ENCODE measurements at regions not wholly inside any gene's neighbourhood (a gene's known extent, or its start where the extent isn't known, plus 50 kb on each side); places are given as distances from the start of the nearest gene placed in this dataset.

DNA sequence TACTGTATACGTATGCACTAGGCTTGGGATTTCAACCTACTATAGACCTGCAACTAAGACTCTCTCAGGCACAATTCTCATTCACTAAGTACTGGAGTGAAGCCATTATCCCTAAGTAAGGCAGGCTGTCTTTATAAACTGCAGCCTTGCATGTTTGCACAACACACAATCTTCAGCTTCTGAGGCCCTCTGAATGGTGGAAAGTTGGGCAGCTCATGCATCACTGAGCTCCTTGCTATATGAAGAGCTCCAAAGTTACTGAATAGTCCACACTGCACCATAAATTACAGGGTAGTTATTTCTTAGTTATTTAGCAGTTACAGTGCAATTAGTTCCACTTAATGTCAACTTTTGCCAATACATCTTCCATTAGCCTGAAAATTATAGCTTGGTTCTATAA is 384.6 kb downstream of the BRINP1 start:
- DNase-seq (ENCODE audit: extremely low read depth in 1 of 2, low read depth in 1 of 2), result no peak

- no peak for DNase-seq (ENCODE audit: extremely low read depth in 1 of 2, low read depth in 1 of 2)
Observed at GRCh38 chr9:118985851-118986250, 383.4 kb downstream of the BRINP1 start.

GRCh38 chr9:118987167-118987566 is 382.1 kb downstream of the BRINP1 start:
- DNase-seq (ENCODE audit: extremely low read depth in 1 of 2, low read depth in 1 of 2), result no peak

- DNase-seq (ENCODE audit: extremely low read depth in 1 of 2, low read depth in 1 of 2), result no peak
Observed at GRCh38 chr9:118990949-118991348, 378.3 kb downstream of the BRINP1 start.

GRCh38 chr9:118991366-118992285 is 377.6 kb downstream of the BRINP1 start:
- DNase-seq (ENCODE audit: extremely low read depth in 1 of 2, low read depth in 1 of 2), result no peak

DNA sequence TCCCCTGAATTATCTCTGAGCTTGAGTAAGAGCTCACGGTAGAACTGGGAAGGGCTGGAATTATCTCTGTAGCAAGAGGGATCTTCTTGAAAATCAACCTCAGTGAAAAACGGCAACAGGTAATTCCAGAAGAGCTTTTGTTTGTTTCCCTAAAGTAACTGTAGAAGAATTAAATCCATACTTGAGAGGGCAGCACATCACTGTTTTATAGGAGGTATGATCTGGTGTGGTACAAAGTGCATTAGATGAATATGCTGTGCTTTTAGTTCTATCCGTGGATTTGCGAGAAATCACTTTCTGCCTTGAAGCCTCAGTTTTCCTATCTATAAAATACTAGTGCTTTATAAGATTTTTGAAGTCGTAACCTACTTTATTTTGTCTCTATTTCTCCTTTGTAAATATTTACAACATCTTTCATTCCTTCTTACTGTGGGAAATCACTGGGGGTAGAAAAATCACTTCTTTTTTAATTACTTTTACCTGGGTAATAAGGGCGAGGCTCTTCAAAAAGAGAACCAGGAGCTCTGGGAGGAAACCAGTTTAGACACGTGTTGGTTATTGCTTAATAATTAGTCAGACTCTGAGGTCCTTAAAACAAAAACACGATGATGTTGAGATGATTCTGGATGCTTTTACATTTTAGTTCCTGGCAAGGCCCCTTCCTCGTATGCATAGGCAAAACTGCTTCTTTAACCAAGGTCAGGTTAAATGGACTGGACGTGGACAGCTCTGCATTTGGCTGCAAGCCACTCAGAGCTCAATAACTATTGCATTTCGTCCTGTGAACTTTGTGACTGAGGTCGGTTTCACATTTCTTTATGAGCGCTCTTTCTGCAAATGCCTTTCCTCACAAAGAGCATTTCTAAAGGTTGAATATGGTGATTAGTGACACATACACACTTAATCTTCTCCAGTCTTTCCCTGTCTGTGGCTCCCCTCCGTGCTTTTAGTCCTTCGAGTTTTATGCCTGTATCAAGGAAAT is 376.1 kb downstream of the BRINP1 start:
- no peak for DNase-seq (ENCODE audit: extremely low read depth in 1 of 2, low read depth in 1 of 2)

DNA sequence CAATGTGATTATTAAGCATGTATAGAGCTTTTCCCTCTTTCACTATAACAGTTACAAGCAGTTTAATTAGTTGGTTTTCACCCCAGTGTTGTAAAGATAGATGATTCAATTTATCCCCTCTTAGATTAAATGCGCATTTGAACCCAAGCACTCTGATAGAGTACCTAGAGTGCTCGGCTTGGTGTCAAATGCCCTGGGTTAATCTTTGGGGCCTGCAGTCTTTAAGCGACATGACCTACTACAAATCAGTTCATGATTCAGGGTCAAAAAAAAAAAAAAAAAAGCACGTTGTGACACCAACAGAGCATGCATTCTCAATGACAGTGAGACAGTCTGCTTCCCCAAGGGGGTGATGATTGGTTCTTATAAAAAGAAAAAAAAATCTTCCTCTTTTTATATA is 375.3 kb downstream of the BRINP1 start:
- no peak for DNase-seq (ENCODE audit: extremely low read depth in 1 of 2, low read depth in 1 of 2)

- no peak for DNase-seq (ENCODE audit: extremely low read depth in 1 of 2, low read depth in 1 of 2)
Observed at GRCh38 chr9:119002491-119002890, 366.7 kb downstream of the BRINP1 start.

- no peak for DNase-seq (ENCODE audit: extremely low read depth in 1 of 2, low read depth in 1 of 2)
Observed at GRCh38 chr9:119003201-119003611, 366.0 kb downstream of the BRINP1 start.

- DNase-seq (ENCODE audit: extremely low read depth in 1 of 2, low read depth in 1 of 2), result no peak
Observed at GRCh38 chr9:119003882-119004617, 365.2 kb downstream of the BRINP1 start.

DNA sequence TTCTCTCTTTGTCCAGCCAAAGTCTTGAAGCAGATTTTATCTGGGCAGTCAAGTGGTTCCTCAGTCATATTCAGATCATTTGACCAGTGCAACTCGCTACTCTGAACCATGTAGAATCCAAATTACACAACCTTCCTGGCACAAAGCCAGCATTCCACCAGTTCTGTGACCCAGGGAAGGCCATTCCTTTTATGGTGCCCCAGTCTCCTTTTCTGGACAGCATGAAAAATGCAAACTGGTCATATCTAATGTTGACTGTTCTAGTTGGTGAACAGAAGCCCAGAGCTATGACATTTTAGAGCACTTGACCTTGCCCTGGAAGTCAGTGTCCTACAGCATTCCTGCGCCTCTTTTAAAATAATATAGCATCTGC is 364.6 kb downstream of the BRINP1 start:
- DNase-seq (ENCODE audit: extremely low read depth in 1 of 2, low read depth in 1 of 2), result no peak

- no peak for DNase-seq (ENCODE audit: extremely low read depth in 1 of 2, low read depth in 1 of 2)
Observed at GRCh38 chr9:119005162-119005561, 364.1 kb downstream of the BRINP1 start.

DNA sequence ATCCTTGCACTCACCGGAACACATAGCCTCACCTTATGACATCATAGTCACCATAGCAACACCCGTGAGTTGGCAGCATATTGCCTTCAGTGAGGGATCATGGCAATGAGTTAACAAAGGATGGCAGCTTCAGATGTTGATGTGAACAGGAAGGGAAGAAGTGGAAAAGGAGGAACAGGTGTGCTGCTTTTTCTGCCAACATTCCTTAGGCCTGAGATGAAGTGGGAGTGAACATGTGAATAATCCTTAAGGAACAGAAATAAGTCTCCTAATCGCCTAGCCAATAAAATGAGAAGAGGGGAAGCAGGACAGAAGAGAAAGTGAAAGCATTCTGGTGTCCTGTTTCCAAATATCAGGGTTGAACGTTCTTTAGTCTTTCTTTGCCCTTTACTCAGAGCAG is 360.0 kb downstream of the BRINP1 start:
- DNase-seq (ENCODE audit: extremely low read depth in 1 of 2, low read depth in 1 of 2), result no peak

DNA sequence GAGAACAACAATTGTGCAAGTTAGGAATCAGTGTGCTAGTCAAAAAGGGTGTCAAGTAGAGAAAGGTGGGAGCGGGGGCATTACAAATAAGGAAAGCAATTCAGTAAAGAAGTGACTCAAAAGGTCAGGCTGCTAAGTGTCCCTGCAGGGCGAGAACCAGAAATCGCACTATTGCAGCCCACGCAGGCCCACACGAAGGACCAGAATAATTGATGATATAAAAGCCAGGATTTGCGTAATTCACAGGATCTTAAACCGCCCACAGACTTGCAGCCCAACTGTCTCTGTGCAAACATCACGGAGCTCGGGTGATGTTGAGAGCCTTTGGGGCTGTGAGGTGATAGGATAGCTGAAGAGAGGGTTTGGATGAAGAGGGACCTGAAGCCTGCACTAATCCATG is 349.0 kb downstream of the BRINP1 start:
- DNase-seq (ENCODE audit: extremely low read depth in 1 of 2, low read depth in 1 of 2), result no peak

DNA sequence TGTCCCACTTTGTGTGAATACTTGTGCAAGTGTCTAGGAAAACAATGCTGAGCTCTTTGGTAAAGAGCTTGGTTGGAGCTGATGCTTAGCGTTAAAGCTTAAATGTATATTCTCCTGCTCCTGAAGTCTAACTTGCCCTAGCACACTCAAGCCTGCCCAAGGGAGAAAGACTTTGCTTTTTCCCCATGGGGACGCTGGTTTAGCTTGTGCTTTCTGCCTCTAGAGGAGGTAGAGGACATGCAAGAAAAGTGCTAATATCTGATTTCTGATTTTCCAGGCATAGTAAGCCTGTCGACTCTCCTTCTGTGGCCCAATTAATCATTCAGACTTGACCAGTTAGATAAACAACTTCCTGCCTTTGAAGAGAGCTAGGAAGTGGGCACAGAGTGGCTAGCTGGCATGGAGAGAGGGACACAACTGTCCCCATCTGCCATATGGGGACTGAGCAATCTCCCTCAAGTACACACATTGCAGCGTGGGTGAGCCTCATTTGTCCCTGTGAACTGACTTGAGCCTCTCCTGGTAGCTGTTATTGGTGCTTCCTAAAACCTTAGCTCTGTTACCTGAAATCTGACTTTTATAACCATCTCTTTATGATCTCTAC is 348.4 kb downstream of the BRINP1 start:
- DNase-seq (ENCODE audit: extremely low read depth in 1 of 2, low read depth in 1 of 2), result no peak

GRCh38 chr9:119026120-119026519 is 343.1 kb downstream of the BRINP1 start:
- DNase-seq (ENCODE audit: extremely low read depth in 1 of 2, low read depth in 1 of 2), result no peak

DNA sequence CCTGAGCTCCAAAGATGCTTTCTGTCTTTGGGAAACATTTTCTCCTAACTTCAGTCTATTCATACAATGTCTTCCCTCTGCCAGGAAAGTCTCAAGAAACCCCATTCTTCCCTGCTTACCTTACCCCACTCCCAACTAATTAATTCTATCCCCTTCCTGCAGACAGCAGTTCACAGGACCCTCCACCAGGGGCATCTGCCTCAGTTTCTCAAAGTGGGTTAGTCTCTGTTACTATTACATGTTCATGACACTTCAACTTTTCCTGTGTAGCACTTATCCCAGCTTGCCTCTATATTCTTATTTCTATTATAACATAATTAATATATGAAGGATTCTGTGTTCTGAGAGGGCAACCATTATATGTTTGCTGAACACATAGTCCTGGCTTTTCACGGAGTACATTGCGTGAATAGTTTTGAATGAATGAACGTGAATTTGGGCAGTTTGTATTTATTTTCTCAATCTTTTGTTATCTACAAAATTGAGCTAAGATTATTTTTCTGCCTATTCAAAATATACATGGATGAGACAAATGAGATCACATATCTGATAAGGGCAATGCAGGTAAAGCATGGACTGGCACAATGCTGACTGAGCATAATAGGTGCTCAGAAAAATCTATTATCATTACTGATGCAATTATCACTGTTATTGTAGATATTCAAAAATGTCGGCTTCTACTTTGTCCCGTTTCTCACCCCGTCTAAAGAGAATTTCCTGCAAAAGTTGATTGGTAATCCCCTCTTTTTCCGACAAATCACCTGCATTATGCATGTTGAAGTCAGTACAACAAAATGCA is 341.1 kb downstream of the BRINP1 start:
- DNase-seq (ENCODE audit: extremely low read depth in 1 of 2, low read depth in 1 of 2), result no peak

DNA sequence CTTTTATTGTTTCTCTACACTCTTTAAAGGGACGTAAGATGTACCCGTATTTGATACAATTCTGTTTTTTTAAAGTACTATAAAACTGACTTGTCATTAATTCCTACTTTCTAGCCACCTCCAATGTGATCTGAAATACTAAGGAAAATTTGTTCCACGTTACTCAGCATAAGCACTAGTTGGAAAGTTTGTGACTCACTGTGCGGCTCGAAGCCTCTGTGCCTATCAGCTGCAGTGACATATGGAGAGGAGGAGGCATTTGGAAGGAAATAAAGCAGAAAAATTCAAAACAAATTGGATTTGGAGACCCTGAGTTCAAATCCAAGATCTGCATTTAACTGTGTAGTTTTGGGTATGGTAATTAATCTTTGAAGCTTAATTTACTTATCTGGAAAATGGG is 339.3 kb downstream of the BRINP1 start:
- DNase-seq (ENCODE audit: extremely low read depth in 1 of 2, low read depth in 1 of 2), result no peak

GRCh38 chr9:119033596-119033995 is 335.6 kb downstream of the BRINP1 start:
- DNase-seq (ENCODE audit: extremely low read depth in 1 of 2, low read depth in 1 of 2), result no peak

DNA sequence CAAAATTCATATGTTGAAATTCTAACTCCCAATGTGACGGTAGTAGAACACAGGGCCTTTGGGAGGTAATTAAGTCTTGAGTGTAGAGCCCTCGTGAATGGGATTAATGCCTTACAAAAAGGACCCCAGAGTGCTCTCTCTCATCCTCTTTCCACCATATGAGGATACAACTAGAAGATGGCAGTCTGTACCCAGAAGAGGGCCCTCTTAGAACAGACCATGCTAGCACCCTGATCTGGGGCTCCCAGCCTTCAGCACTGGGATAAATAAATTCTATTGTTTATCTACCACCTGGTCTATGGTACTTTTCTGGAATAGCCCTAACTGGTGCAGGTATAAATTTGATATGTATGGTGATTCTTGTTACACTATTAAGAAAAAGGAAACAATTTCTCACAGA is 332.3 kb downstream of the BRINP1 start:
- DNase-seq (ENCODE audit: extremely low read depth in 1 of 2, low read depth in 1 of 2), result no peak

Measured in stimulated activated CD8-positive, alpha-beta memory T cell treated with anti-CD3 and anti-CD28 coated beads, Interleukin-7, amount 100 ng/mL, for 48 hours (primary cell).